ENCODE measurements at regions not wholly inside any gene's neighbourhood (a gene's known extent, or its start where the extent isn't known, plus 50 kb on each side); places are given as distances from the start of the nearest gene placed in this dataset.
"Not testable (repeated sequence)": the region's sequence is repeated elsewhere in the genome, so short reads cannot be mapped to it uniquely, and the experiment has no call there.

GRCh38 chr2:7379799-7380198 is 462.6 kb downstream of the RNF144A start:
- no peak for DNase-seq (ENCODE audit: low read depth)

DNA sequence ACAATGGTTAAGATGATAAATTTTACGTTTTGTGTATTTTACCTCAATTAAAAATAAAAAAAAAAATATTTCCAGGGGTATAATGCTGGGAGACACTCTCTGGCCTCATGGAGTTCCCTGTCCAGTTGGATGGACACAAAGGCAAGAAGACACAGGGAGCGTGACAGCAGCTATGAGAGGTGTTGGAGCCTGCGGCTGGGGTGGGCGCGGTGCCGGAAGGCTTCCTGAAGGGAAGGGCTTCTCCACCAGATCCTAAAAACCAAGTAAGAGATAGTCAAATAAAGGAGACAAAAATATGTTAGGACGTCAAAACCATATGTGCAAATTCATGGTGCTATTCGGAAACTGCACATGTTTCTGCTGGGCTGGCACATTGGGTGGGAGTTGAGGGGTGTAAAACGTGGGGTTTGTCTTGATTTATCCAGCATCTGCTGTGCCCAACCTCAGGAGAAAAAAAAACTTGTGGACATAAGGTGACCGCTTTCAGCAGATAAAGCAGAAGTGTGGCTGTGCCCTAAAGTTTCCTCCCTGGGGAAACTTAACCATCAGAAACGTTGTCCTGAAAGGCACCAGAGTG is 467.6 kb downstream of the RNF144A start:
- no peak for DNase-seq (ENCODE audit: low read depth)

GRCh38 chr2:7390311-7390710 is 473.1 kb downstream of the RNF144A start:
- DNase-seq (ENCODE audit: low read depth), result not testable (repeated sequence)

GRCh38 chr2:7392076-7392787 is 475.0 kb downstream of the RNF144A start:
- no peak for DNase-seq (ENCODE audit: low read depth)

DNA sequence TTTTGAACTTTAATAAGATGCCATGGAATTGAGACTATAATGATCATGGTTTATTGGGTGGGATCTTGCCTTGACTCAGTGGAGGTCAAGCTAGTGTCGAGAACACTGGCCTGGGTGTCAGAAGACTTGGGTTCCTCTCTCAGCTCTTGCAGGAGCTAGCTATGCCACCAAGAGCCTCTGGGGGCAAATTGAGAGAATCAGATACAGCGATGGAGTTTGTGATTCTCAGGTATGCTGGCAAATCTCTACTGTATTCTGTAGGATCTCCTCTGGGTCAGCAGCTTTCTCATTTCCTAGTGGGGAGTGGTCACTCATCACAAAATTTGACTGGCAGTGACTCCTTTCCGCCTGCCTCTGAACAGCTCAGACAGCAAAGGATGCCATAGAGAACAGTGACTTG is 477.0 kb downstream of the RNF144A start:
- DNase-seq (ENCODE audit: low read depth), result no peak

- no peak for DNase-seq (ENCODE audit: low read depth)
Measured at GRCh38 chr2:7400628-7401027, 483.4 kb downstream of the RNF144A start.

DNA sequence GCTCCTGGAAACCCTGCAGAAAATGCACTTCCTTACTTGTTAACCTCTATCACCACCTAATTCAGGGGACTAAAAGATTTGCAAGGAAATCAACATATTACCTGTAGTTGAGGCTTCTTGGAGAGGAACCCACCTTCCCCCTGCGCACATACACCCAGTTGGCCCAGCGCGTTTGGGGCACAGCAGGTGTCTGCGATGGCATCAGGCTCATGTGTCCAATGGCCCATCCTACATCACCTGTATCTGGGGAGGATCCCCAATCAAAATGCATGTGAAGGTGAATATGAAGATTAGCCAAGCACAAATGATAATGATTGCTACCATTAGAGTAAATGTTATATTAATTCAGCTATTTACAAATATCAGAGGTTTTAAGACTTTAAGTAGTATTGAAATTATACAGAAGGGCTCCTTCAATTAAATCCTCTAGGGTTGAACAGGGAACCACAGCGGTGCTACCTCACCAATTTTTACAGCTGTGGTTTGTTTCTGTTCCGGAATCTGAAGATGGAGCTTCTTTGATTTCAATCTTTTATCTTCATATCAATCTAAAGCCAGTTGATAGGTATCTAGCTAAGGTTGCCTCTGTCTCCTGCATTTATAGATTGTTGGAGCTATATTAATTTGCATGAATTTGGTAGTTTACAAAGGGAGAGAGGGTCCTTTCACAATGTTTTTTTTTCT is 486.0 kb downstream of the RNF144A start:
- no peak for DNase-seq (ENCODE audit: low read depth)

DNA sequence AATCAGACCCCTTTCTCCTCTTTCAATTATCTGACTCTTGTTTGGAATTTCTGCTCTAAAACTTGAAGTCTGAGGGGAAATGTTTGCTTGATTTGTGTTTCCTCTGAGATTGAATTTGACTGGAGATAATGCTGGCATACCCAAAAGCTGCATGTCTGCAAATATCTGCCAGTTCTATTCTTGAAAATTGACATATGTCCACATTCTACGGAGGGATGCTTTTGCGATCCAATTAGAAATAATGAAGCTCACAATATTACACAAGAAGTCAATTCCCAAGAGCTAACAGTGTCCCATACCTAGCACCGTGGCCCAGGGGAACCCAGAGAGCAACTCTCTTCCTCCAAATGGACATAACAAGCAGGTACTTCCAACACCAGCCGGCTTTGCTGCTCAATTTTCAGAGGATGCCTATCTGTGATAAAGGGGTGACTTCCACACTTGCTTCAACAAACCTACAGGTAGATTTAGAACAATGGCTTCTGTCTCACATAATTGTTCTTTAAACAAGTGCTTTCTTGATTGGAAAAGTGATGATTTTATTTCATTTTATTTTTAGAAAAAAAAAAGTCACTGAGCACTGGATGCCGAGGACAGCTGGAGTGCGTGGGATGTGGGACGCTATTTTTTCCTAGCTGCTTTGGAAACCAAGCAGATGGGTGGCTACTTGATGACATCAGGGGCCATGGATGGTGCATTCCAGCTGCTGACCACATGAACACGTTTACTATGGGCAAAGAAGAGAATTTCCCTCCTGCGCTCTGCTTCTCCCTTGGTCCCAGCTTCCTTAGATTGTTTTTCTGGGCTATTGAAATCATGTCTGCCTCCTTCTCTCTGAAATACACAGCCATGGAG is 488.9 kb downstream of the RNF144A start:
- no peak for DNase-seq (ENCODE audit: low read depth)

GRCh38 chr2:7407001-7407400 is 489.8 kb downstream of the RNF144A start:
- DNase-seq (ENCODE audit: low read depth), result no peak

DNA sequence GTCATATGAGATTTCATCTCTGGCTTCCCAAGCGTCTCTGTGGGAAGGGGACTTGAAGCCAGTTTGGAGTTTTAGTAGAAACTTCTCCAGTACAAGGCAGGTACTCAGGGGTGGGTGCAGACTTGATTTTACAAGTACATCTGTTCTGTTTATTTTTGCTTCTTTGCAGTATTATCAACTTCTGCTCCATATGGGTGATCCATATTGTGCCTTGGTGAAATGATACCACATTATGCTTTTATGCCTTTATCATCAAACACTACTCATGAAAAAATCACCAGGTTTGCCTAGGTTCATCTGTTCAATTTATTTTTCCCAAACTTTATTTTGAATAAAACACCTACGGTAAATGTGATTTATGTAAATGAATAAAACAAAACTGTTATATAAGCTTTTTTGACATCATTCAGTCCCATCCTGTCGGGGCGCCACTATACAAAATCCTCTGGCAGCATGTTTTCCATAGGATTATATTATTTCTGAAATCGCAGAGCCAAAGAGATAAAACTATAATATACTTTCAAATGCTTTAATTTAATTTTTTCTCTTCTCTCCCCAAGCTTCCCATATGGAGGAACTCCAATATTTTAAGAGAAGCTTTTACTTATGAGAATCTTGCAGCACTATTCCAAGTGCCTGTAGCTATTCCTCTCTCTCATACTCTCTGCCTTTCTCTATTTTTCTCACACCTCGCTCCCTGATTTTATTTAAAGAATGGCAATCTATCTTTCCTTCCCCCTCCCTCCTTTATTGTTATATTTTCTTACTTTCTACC is 490.9 kb downstream of the RNF144A start:
- no peak for DNase-seq (ENCODE audit: low read depth)

DNA sequence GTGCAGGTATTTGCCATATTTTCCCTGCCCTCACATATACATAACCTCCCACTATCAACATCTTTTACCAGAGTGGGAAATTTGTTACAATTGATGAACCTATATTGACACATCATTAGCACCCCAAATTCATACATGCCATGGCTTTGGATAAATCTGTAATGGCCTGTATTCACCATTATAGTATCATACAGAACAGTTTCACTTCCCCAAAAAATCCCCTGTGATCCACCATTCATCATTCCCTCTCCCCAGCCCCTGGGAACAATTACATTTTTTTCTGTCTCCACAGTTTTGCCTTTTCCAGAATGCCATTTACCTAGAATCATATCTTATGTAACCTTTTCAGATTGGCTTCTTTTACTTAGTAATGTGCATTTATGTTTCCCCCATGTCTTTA is 494.5 kb downstream of the RNF144A start:
- no peak for DNase-seq (ENCODE audit: low read depth)

DNA sequence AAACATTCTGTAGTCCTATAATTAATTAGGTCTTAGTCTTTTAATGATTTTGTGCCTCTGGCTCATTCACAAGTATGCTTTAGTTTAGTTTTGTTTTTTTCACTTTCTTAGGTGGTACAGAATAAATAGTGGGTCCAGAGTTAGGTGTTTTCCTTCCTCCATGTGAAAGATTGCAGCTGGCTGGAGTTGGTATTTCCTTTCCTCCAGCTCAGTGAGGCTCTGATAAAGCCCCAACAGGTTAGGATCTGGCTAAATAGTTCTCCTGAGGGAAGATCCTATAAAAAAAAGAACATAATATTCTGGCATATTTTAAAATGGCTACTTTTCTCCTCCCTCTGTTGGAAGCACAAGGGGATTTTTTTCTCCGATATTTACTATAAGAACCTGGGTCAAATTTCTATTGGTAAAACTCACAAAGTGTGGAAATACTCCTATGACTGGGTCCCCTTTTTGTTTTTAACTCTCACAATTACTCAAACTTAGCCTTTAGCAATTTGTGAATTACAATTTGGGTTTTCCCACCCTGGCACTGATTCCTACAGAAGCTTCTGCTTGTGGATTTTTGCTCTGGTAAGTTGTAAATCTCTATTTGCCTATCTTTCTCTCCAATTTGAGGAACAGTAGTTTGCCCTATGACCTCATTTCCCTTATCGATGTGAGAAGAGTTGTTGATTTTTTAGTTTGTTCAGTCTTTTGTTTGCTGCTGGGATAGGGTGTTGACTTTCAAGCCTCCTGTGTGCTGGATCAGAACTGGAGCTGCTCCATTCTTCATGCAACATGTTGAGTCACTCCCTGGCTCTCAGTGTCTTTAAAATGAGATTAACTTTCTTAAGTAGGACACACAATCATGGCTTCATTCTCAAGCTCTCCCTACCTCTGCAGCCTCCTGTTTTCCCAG is 500.9 kb downstream of the RNF144A start:
- no peak for DNase-seq (ENCODE audit: low read depth)

- no peak for DNase-seq (ENCODE audit: low read depth)
Measured at GRCh38 chr2:7419186-7419585, 502.0 kb downstream of the RNF144A start.

DNA sequence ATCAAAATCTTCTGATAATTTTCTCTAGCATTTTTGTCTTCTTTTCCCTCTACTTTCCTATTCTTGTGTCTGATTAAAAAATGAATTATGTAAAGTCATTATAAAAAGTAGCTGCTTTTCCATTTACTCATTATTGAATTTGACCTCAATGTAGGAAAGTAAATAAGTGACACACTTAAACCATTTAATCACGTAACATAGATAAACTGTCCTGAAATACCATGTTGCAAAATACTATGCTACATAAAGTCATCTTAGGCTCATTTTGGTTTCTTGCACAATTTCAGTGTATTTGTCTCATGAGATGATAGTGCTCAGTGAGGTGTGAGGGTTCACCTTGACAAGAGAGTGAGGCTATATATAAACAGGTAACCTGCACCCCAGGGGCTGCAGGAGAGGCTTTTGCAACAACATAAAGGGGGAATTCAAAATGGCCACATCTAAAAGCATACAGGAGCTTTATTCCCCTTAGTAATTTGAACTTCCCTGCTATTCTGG is 502.7 kb downstream of the RNF144A start:
- DNase-seq (ENCODE audit: low read depth), result no peak

GRCh38 chr2:7420530-7420929 is 503.3 kb downstream of the RNF144A start:
- DNase-seq (ENCODE audit: low read depth), result no peak

DNA sequence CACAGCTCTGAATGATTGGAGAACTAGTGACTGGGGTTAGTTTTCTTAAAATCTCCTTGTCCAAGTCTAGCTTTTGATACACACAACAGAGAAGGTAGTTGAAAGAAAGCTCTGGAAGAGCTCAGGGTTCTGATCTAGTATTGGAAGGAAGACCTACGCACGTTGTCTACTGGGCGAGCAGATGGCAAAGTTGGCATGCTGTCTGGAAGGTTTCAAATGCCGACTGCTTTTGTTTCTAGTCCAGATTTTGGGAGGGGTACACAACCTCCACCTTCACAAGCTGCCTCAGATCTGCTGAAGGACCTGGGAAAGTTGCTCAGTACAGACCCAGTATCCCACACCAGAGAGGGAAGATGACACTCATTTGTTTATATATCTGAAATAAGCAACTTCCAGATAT is 507.3 kb downstream of the RNF144A start:
- no peak for DNase-seq (ENCODE audit: low read depth)

GRCh38 chr2:7427293-7428060 is 510.3 kb downstream of the RNF144A start:
- DNase-seq (ENCODE audit: low read depth), result no peak

- no peak for DNase-seq (ENCODE audit: low read depth)
Measured at GRCh38 chr2:7428454-7429204, 511.4 kb downstream of the RNF144A start.

GRCh38 chr2:7429733-7430132 is 512.5 kb downstream of the RNF144A start:
- no peak for DNase-seq (ENCODE audit: low read depth)

Measured in activated T-cell treated with anti-CD3 and anti-CD28 coated beads for 1 hour (primary cell).